ENCODE measurements at regions not wholly inside any gene's neighbourhood (a gene's known extent, or its start where the extent isn't known, plus 50 kb on each side); places are given as distances from the start of the nearest gene placed in this dataset.

DNA sequence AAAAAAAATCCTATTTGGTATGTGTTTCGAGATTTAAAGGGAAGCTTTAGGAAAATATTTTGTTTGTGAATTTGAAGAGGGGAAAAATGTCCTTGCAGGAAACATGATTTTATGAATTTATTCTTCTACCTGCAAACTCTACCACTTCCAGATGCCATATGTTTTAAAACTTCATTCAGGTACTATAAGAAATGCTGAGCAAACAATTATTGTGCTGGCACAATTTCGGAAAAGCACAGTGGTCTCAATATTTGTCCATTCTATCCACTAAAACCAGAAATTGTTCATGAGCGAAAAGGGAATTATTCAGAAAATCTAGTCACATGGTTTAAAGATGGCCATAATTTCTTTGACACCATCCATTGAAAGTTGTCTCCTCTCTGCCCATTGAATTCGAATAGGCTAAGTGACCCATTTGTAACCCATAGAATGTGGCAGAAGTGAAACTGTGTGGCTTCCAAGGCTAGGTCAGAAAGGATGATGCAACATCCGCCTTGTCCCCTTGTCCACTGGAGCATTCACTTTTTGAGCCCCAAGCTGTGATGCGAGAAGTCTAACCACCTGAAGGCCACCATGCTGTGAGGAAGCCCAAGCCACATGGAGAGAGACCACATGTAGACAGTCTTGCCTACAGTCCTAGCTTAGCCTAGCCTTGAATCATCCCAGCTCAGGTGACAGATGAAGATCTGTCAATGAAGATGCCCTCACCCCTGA, 189.8 kb upstream of the PRKCQ start:
- no peak for DNase-seq (ENCODE audit: low read depth)

DNA sequence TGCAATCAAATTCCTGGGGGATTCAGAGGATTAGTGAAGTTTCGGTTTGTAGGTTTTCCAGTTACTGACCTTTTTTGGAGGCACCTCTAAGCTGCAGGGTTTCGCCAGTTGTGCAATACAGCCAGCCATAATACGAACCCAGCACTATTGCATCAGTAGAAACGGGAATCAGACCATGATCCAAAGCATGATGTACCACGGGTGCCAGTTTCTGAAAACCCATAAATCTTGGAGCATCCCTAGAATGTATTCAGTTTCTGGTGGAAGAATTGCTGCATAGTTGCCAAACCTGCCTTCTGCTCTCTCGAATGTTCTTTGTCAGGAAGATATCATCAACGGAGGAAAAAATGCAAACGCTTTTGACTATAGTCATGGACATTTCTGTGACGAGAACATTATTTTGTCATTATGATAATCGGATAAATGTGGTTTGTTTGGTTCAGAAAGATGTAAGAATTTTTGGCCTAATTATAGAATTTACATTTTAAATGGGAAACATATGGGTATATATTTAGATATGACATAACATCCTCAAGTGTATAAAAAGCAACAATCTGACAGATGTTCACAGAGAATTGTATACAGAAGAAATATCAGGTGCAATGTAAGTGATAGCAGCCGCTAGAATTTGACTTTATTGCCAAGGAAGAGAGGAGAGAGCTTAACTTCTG, 186.2 kb upstream of the PRKCQ start:
- DNase-seq (ENCODE audit: low read depth), result peak; percentile 38

DNA sequence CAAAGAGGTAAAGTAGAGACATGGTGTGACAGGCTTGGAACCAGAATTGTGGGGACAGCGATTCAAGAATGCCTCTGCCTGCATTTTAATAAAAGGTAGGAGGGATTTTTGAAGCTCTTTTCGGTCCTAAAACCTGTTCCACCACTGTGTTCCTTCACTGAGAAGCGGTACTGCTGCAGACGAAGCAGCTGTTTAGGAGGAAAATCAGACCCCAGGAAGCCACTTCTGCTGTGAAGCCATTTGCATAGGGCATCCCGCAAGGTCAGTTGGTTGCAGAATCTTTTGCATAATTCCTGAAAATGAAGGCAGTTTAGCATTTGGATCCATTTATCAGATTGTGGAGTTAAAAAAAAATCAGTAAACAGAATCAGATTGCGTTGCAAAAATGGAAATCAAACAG, 183.3 kb upstream of the PRKCQ start:
- no peak for DNase-seq (ENCODE audit: low read depth)

- DNase-seq (ENCODE audit: low read depth), result no peak
These were observed 182.9 kb upstream of the PRKCQ start for GRCh38 chr10:6763001-6763400.

- no peak for DNase-seq (ENCODE audit: low read depth)
These were observed 179.9 kb upstream of the PRKCQ start for GRCh38 chr10:6759961-6760360.

DNA sequence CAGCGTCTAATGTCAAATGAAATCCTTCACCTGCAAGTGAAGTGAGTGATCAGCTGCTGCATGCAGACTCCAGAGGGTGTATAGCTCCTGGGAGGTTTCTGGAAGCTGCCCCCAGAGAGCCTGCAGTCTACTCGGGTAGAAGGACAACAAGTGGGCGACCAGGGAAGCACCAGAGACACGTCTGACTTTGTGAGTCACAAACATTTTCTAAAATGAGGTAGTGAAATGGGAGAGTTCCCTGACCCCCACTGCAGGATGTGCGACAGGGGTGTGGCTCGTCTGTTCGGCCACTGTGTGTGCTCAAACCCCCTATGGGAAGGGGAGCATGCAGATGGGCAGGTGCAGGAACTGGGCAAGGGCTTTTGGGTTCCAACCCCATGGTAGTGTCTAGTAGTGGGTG, 177.1 kb upstream of the PRKCQ start:
- no peak for DNase-seq (ENCODE audit: low read depth)

DNA sequence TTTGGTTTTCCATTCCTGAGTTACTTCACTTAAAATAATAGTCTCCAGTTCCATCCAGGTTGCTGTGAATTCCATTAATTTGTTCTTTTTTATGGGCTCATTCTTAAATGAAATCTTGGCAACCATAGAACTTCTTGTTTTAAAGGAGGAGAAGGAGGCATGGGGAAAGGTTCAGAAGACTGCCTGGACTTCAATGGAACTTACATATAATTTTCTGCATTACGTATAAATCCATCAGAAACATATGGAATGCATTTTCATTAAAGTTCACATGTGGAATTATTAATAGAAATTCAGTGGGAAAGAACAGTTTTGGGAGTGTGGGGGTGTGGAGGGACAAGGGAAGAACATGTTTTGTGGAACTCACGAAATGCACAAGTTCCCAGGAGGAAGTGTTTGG, 176.6 kb upstream of the PRKCQ start:
- DNase-seq (ENCODE audit: low read depth), result no peak

- DNase-seq (ENCODE audit: low read depth), result no peak
These were observed 175.8 kb upstream of the PRKCQ start for GRCh38 chr10:6755781-6756460.

GRCh38 chr10:6753644-6754043, 173.6 kb upstream of the PRKCQ start:
- DNase-seq (ENCODE audit: low read depth), result no peak

- no peak for DNase-seq (ENCODE audit: low read depth)
These were observed 171.3 kb upstream of the PRKCQ start for GRCh38 chr10:6751363-6751762.

DNA sequence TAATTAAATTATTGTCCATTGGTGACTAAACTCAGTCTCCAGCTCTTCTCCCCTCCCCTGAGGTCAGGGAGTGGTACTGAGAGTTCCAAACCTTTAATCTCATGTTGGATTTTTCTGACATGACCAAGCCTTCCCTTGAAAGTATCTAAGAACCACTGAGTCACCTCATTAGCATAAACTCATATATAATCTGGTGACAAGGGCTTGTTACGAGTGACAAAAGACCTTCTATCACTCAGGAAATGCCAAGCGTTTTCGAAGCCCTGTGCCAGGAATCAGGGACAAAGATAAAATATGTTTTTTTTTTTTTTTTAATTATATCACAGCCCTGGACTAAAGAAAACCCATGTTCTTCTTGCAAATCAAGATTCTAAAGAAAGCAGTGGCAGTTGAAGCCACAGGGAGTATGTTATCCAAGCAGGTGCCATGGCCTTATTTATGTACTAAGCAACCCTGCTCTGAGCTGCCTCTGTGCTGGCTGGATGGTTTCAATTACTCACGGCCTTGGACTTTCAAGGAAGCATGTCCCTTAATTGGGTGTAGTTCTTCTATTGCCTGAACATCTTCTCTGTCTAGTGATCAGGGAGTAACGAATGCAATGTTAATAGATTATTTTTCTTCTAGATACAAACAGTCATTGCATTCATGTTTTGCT, 169.0 kb upstream of the PRKCQ start:
- peak; percentile 47 for DNase-seq (ENCODE audit: low read depth)

- DNase-seq (ENCODE audit: low read depth), result no peak
These were observed 168.0 kb upstream of the PRKCQ start for GRCh38 chr10:6748029-6748428.

- no peak for DNase-seq (ENCODE audit: low read depth)
These were observed 166.7 kb upstream of the PRKCQ start for GRCh38 chr10:6746782-6747181.

GRCh38 chr10:6743291-6743849, 163.3 kb upstream of the PRKCQ start:
- no peak for DNase-seq (ENCODE audit: low read depth)

GRCh38 chr10:6741541-6741941, 161.5 kb upstream of the PRKCQ start:
- peak; percentile 58 for DNase-seq (ENCODE audit: low read depth)

- DNase-seq (ENCODE audit: low read depth), result no peak
These were observed 159.6 kb upstream of the PRKCQ start for GRCh38 chr10:6739530-6740174.

GRCh38 chr10:6738112-6738768, 158.2 kb upstream of the PRKCQ start:
- no peak for DNase-seq (ENCODE audit: low read depth)

- DNase-seq (ENCODE audit: low read depth), result no peak
These were observed 157.7 kb upstream of the PRKCQ start for GRCh38 chr10:6737758-6738111.

DNA sequence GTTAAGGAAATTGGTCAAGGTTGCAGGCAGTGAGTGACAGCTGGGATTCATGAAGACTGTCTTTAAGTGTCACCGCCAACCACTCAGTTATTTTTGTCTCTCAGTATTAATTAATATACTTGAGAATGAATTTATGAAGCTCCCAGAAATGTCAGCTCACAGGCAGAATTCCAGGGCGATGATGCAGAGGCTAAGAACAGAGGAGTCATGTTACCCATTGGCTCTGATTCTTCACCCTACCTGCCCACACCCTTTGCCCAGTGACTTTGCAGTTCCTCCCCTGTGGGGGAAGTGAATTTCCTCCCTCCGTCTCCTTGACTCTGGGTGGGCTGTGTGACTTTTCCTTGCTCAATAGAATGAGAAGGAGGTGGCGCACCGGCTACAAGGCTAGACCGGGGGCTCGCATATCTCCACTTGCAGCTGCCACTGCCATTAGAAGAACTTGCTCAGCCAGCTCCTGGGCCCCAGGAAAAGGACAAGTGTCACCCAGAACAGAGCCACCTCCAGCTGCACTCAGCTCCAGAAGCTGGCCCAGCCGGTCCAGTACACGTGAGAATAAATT, 157.1 kb upstream of the PRKCQ start:
- DNase-seq (ENCODE audit: low read depth), result no peak

DNA sequence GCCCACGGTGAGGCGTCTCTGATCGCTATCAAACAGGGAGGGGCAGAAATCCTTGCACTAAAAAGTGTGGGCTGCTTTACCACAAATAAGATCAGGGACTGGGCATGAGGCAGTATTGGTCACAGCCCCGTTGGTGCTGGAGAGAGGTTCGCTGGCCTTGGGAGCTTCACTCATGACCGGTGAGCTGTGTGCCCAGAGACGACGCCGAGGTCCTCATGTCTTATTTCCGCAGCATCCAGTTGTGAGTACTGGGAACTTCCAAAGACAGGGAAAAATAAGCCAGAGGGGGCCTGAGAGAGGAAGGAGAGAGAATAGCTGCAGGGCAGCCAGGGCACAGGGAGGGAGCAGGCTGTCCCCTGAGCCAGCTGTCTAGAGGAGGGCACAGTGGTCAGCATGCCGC, 154.2 kb upstream of the PRKCQ start:
- DNase-seq (ENCODE audit: low read depth), result no peak

DNA sequence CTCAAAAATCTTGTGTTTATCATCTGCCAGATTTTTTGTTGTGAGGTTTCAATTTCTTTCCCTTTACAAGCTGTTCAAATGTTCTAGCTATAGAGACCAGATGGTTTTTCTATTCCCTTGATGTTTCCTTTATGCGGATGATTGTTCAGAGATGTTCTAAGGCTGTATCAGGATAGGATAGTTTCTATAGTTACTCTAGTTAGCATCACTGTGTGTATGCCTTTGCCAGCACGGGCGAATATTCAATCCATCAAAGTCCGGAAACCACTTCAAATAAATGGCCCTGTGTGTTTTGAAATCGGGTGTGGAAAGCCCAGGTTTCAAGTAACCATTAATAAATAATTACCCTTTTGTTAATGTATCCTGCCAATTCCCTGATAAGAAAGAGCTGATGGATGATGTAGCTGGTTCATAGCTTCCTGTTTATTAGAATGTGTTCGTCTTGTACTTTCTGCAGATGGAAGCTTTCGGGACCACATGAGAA, 149.8 kb upstream of the PRKCQ start:
- no peak for DNase-seq (ENCODE audit: low read depth)

Measured in GM04504 (cell line).